ENCODE measurements at regions not wholly inside any gene's neighbourhood (a gene's known extent, or its start where the extent isn't known, plus 50 kb on each side); places are given as distances from the start of the nearest gene placed in this dataset.
"Not testable (repeated sequence)": the region's sequence is repeated elsewhere in the genome, so short reads cannot be mapped to it uniquely, and the experiment has no call there.

DNA sequence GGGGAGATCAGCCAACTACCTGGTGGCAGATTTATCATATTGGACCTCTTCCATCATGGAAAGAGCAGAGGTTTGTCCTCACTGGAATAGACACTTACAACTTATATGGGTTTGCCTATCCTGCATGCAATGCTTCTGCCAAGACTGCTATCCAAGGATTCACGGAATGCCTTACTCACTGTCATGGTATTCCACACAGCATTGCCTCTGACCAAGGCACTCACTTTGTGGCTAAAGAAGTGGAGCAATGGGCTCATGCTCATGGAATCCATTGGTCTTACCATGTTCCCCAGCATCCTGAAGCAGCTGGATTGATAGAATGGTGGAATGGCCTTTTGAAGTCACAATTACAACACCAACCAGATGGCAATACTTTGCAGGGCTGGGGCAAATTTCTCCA lies 163.1 kb upstream of the COL11A1 start:
- not testable (repeated sequence) for H3K9me2 ChIP-seq (ENCODE audit: insufficient read depth); H3K27ac ChIP-seq (ENCODE audit: low read depth); H3F3A ChIP-seq (replicated peaks; ENCODE audit: low read depth); H3K36me3 Mint-ChIP-seq (ENCODE audit: low read depth); H3K4me2 ChIP-seq; H3K27me3 Mint-ChIP-seq (ENCODE audit: insufficient read depth, low read depth, poor library complexity); H3K4me3 ChIP-seq; H3K4me3 Mint-ChIP-seq; H3K27me3 ChIP-seq (ENCODE audit: insufficient read depth); H3K27ac Mint-ChIP-seq; DNase-seq (ENCODE audit: low spot score); ATAC-seq; H4K20me1 ChIP-seq (replicated peaks; ENCODE audit: insufficient read depth); H3K9me3 Mint-ChIP-seq; H3K36me3 ChIP-seq (ENCODE audit: insufficient read depth); H3K4me1 ChIP-seq (ENCODE audit: insufficient read depth); H3K79me2 ChIP-seq (replicated peaks; ENCODE audit: insufficient read depth); H2AFZ ChIP-seq
- H3K4me1 Mint-ChIP-seq = peaks cover 15% of the 10 kb centered on the region; the same call in 2 of the 3 replicates

DNA sequence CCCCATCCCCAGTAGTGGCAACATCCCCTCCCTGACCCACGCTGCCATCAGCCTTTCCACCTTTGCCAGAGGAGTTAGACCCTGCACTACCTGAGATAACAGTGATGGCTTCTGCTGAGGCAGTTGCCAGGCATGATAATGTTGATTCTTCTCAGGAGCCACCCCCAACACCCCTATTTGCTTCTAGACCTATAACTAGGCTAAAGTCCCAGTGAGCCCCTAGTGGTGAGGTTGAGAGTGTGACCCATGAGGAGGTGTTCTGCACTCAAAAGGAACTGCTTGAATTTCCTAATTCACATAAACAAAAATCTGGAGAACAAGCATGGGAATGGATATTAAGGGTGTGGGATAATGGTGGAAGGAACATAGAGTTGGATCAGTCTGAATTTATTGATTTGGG lies 159.6 kb upstream of the COL11A1 start:
- Mint-ChIP-seq H3K36me3 (ENCODE audit: low read depth) (no peaks in the 10 kb centered on the region), H3K27ac (no peak overlapping the region), H3K9me3 (no peaks in the 10 kb centered on the region; the same call in 1 of the 3 replicates), H3K27me3 (ENCODE audit: insufficient read depth, low read depth, poor library complexity) (no peaks in the 10 kb centered on the region), H3K4me1 (peaks cover 10% of the 10 kb centered on the region; the same call in 2 of the 3 replicates), H3K4me3 (no peak overlapping the region)
- TF ChIP-seq, protein P1, sequence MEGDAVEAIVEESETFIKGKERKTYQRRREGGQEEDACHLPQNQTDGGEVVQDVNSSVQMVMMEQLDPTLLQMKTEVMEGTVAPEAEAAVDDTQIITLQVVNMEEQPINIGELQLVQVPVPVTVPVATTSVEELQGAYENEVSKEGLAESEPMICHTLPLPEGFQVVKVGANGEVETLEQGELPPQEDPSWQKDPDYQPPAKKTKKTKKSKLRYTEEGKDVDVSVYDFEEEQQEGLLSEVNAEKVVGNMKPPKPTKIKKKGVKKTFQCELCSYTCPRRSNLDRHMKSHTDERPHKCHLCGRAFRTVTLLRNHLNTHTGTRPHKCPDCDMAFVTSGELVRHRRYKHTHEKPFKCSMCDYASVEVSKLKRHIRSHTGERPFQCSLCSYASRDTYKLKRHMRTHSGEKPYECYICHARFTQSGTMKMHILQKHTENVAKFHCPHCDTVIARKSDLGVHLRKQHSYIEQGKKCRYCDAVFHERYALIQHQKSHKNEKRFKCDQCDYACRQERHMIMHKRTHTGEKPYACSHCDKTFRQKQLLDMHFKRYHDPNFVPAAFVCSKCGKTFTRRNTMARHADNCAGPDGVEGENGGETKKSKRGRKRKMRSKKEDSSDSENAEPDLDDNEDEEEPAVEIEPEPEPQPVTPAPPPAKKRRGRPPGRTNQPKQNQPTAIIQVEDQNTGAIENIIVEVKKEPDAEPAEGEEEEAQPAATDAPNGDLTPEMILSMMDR (conservative IDR thresholded peaks at IDR 0.05; ENCODE audit: low read depth in 2 of 2) = peak; percentile 58 to 61
- no peak for TF ChIP-seq EZH2phosphoT487 (IDR thresholded peaks at IDR 0.05; ENCODE audit: unreplicated experiment)
- no peak overlapping the region for H2AFZ ChIP-seq
- no peaks in the 10 kb centered on the region for H4K20me1 ChIP-seq (replicated peaks; ENCODE audit: insufficient read depth)
- H3K79me2 ChIP-seq (replicated peaks; ENCODE audit: insufficient read depth) = no peaks in the 10 kb centered on the region
- ATAC-seq = no peak
- H3K4me1 ChIP-seq (ENCODE audit: insufficient read depth) = no peaks in the 10 kb centered on the region
- H3K4me2 ChIP-seq = no peak overlapping the region
- no peaks in the 10 kb centered on the region for H3K27me3 ChIP-seq (ENCODE audit: insufficient read depth)
- peaks cover 5% of the 10 kb centered on the region for H3K9me2 ChIP-seq (ENCODE audit: insufficient read depth)
- no peak overlapping the region for H3K4me3 ChIP-seq
- no peaks in the 10 kb centered on the region for H3K36me3 ChIP-seq (ENCODE audit: insufficient read depth)
- DNase-seq (ENCODE audit: low spot score) = peak; percentile 66
- no peaks in the 10 kb centered on the region for H3F3A ChIP-seq (replicated peaks; ENCODE audit: low read depth)
- no peak overlapping the region for H3K27ac ChIP-seq (ENCODE audit: low read depth)

DNA sequence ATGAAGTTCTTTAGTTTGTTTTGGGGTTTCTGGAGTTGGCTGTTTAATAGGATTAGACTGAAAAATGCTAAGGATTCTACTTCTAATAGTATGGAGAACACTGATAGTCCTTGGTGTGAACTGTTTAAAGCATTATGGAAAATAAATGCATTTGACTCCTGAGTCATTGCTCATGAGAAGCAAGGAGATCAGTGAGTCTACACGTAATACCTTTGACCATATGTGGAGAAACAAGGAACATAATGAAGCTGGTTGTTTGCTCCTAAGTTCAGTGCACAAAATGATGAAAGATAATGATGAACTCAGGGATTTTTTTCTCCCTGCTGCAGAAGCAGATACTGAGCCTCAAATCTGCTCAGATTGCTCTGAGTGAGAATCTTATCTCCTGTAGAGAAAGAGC lies 158.9 kb upstream of the COL11A1 start:
- no peak overlapping the region for H3K27ac ChIP-seq (ENCODE audit: low read depth)
- H3K4me3 Mint-ChIP-seq = no peak overlapping the region
- DNase-seq (ENCODE audit: low spot score) = no peak
- no peaks in the 10 kb centered on the region for H3K27me3 ChIP-seq (ENCODE audit: insufficient read depth)
- no peaks in the 10 kb centered on the region for H3F3A ChIP-seq (replicated peaks; ENCODE audit: low read depth)
- H3K4me3 ChIP-seq = no peak overlapping the region
- H3K9me2 ChIP-seq (ENCODE audit: insufficient read depth) = peaks cover 5% of the 10 kb centered on the region
- no peak overlapping the region for H3K4me2 ChIP-seq
- no peaks in the 10 kb centered on the region for H3K27me3 Mint-ChIP-seq (ENCODE audit: insufficient read depth, low read depth, poor library complexity)
- no peaks in the 10 kb centered on the region for H4K20me1 ChIP-seq (replicated peaks; ENCODE audit: insufficient read depth)
- H3K9me3 Mint-ChIP-seq = no peaks in the 10 kb centered on the region; the same call in 1 of the 3 replicates
- no peaks in the 10 kb centered on the region for H3K36me3 ChIP-seq (ENCODE audit: insufficient read depth)
- no peak overlapping the region for H3K27ac Mint-ChIP-seq
- no peaks in the 10 kb centered on the region for H3K36me3 Mint-ChIP-seq (ENCODE audit: low read depth)
- H3K79me2 ChIP-seq (replicated peaks; ENCODE audit: insufficient read depth) = no peaks in the 10 kb centered on the region
- H3K4me1 Mint-ChIP-seq = peaks cover 4% of the 10 kb centered on the region; the same call in 1 of the 3 replicates
- no peak for ATAC-seq
- peak overlapping the region; percentile 14; the same call in 1 of the 2 replicates for H2AFZ ChIP-seq
- H3K4me1 ChIP-seq (ENCODE audit: insufficient read depth) = no peaks in the 10 kb centered on the region
- TF ChIP-seq JUNB (IDR thresholded peaks at IDR 0.05; ENCODE audit: unreplicated experiment) = no peak
- no peak for TF ChIP-seq STAT1 (IDR thresholded peaks at IDR 0.05; ENCODE audit: unreplicated experiment)
- no peak for TF ChIP-seq ZNF114 (CRISPR knock-in tag; IDR thresholded peaks at IDR 0.05)
- TF ChIP-seq, protein P1 (conservative IDR thresholded peaks at IDR 0.05; ENCODE audit: low read depth in 2 of 2) = no peak
- TF ChIP-seq, protein P2, sequence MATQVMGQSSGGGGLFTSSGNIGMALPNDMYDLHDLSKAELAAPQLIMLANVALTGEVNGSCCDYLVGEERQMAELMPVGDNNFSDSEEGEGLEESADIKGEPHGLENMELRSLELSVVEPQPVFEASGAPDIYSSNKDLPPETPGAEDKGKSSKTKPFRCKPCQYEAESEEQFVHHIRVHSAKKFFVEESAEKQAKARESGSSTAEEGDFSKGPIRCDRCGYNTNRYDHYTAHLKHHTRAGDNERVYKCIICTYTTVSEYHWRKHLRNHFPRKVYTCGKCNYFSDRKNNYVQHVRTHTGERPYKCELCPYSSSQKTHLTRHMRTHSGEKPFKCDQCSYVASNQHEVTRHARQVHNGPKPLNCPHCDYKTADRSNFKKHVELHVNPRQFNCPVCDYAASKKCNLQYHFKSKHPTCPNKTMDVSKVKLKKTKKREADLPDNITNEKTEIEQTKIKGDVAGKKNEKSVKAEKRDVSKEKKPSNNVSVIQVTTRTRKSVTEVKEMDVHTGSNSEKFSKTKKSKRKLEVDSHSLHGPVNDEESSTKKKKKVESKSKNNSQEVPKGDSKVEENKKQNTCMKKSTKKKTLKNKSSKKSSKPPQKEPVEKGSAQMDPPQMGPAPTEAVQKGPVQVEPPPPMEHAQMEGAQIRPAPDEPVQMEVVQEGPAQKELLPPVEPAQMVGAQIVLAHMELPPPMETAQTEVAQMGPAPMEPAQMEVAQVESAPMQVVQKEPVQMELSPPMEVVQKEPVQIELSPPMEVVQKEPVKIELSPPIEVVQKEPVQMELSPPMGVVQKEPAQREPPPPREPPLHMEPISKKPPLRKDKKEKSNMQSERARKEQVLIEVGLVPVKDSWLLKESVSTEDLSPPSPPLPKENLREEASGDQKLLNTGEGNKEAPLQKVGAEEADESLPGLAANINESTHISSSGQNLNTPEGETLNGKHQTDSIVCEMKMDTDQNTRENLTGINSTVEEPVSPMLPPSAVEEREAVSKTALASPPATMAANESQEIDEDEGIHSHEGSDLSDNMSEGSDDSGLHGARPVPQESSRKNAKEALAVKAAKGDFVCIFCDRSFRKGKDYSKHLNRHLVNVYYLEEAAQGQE (IDR thresholded peaks at IDR 0.05; ENCODE audit: unreplicated experiment) = no peak
- TF ChIP-seq EZH2phosphoT487 (IDR thresholded peaks at IDR 0.05; ENCODE audit: unreplicated experiment) = no peak
- TF ChIP-seq CREB1 (CRISPR knock-in tag; IDR thresholded peaks at IDR 0.05; ENCODE audit: low read depth) = no peak
- no peak for TF ChIP-seq POLR2AphosphoS5 (IDR thresholded peaks at IDR 0.05; ENCODE audit: low read depth)
- TF ChIP-seq EZH2 (IDR thresholded peaks at IDR 0.05; ENCODE audit: low read depth, unreplicated experiment) = no peak
